ENCODE measurements at regions not wholly inside any gene's neighbourhood (a gene's known extent, or its start where the extent isn't known, plus 50 kb on each side); places are given as distances from the start of the nearest gene placed in this dataset.

GRCh38 chr6:77979204-77979603, 326.4 kb downstream of the MEI4 start:
- TF ChIP-seq ZBTB7A (IDR thresholded peaks at IDR 0.05; ENCODE audit: low read depth): no peak
- no peak for TF ChIP-seq FOXM1 (IDR thresholded peaks at IDR 0.05; ENCODE audit: borderline replicate concordance, low read depth)
- TF ChIP-seq TCF12 (IDR thresholded peaks at IDR 0.05; ENCODE audit: low read depth): no peak
- no peak for TF ChIP-seq NFIC (IDR thresholded peaks at IDR 0.05)
- TF ChIP-seq YY1 (IDR thresholded peaks at IDR 0.05; ENCODE audit: low read depth): no peak
- no peak for TF ChIP-seq RAD21 (IDR thresholded peaks at IDR 0.05; ENCODE audit: low read depth)
- no peak for TF ChIP-seq USF1 (IDR thresholded peaks at IDR 0.05)
- TF ChIP-seq CEBPB (IDR thresholded peaks at IDR 0.05): no peak
- TF ChIP-seq, protein P1, sequence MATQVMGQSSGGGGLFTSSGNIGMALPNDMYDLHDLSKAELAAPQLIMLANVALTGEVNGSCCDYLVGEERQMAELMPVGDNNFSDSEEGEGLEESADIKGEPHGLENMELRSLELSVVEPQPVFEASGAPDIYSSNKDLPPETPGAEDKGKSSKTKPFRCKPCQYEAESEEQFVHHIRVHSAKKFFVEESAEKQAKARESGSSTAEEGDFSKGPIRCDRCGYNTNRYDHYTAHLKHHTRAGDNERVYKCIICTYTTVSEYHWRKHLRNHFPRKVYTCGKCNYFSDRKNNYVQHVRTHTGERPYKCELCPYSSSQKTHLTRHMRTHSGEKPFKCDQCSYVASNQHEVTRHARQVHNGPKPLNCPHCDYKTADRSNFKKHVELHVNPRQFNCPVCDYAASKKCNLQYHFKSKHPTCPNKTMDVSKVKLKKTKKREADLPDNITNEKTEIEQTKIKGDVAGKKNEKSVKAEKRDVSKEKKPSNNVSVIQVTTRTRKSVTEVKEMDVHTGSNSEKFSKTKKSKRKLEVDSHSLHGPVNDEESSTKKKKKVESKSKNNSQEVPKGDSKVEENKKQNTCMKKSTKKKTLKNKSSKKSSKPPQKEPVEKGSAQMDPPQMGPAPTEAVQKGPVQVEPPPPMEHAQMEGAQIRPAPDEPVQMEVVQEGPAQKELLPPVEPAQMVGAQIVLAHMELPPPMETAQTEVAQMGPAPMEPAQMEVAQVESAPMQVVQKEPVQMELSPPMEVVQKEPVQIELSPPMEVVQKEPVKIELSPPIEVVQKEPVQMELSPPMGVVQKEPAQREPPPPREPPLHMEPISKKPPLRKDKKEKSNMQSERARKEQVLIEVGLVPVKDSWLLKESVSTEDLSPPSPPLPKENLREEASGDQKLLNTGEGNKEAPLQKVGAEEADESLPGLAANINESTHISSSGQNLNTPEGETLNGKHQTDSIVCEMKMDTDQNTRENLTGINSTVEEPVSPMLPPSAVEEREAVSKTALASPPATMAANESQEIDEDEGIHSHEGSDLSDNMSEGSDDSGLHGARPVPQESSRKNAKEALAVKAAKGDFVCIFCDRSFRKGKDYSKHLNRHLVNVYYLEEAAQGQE (IDR thresholded peaks at IDR 0.05; ENCODE audit: low read depth): no peak
- TF ChIP-seq EP300 (IDR thresholded peaks at IDR 0.05; ENCODE audit: borderline replicate concordance): no peak
- no peak for TF ChIP-seq CREB1 (IDR thresholded peaks at IDR 0.05; ENCODE audit: low read depth)
- no peak for TF ChIP-seq EGR1 (IDR thresholded peaks at IDR 0.05)
- TF ChIP-seq TAF1 (IDR thresholded peaks at IDR 0.05; ENCODE audit: low read depth): no peak
- TF ChIP-seq, protein P2, sequence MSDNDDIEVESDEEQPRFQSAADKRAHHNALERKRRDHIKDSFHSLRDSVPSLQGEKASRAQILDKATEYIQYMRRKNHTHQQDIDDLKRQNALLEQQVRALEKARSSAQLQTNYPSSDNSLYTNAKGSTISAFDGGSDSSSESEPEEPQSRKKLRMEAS (IDR thresholded peaks at IDR 0.05): no peak
- no peak for TF ChIP-seq TEAD4 (IDR thresholded peaks at IDR 0.05)

GRCh38 chr6:77986380-77987034, 333.7 kb downstream of the MEI4 start:
- TF ChIP-seq EP300 (IDR thresholded peaks at IDR 0.05; ENCODE audit: borderline replicate concordance): no peak
- TF ChIP-seq, protein P1 (IDR thresholded peaks at IDR 0.05; ENCODE audit: low read depth): no peak
- TF ChIP-seq, protein P2 (IDR thresholded peaks at IDR 0.05): no peak
- no peak for TF ChIP-seq RAD21 (IDR thresholded peaks at IDR 0.05; ENCODE audit: low read depth)
- no peak for TF ChIP-seq TAF1 (IDR thresholded peaks at IDR 0.05; ENCODE audit: low read depth)
- TF ChIP-seq TEAD4 (IDR thresholded peaks at IDR 0.05): no peak
- no peak for TF ChIP-seq USF1 (IDR thresholded peaks at IDR 0.05)
- no peak for TF ChIP-seq YY1 (IDR thresholded peaks at IDR 0.05; ENCODE audit: low read depth)
- TF ChIP-seq ZBTB7A (IDR thresholded peaks at IDR 0.05; ENCODE audit: low read depth): no peak
- TF ChIP-seq TCF12 (IDR thresholded peaks at IDR 0.05; ENCODE audit: low read depth): no peak

- TF ChIP-seq, protein P1 (IDR thresholded peaks at IDR 0.05; ENCODE audit: low read depth): no peak
- no peak for TF ChIP-seq YY1 (IDR thresholded peaks at IDR 0.05; ENCODE audit: low read depth)
- no peak for TF ChIP-seq TCF12 (IDR thresholded peaks at IDR 0.05; ENCODE audit: low read depth)
- TF ChIP-seq USF1 (IDR thresholded peaks at IDR 0.05): no peak
- no peak for TF ChIP-seq EP300 (IDR thresholded peaks at IDR 0.05; ENCODE audit: borderline replicate concordance)
- no peak for TF ChIP-seq NFIC (IDR thresholded peaks at IDR 0.05)
- TF ChIP-seq ZBTB7A (IDR thresholded peaks at IDR 0.05; ENCODE audit: low read depth): no peak
- TF ChIP-seq, protein P2 (IDR thresholded peaks at IDR 0.05): no peak
- no peak for TF ChIP-seq FOXM1 (IDR thresholded peaks at IDR 0.05; ENCODE audit: borderline replicate concordance, low read depth)
- no peak for TF ChIP-seq RAD21 (IDR thresholded peaks at IDR 0.05; ENCODE audit: low read depth)
- no peak for TF ChIP-seq CEBPB (IDR thresholded peaks at IDR 0.05)
- TF ChIP-seq TEAD4 (IDR thresholded peaks at IDR 0.05): no peak
Observed at GRCh38 chr6:77987035-77987384, 334.2 kb downstream of the MEI4 start.

DNA sequence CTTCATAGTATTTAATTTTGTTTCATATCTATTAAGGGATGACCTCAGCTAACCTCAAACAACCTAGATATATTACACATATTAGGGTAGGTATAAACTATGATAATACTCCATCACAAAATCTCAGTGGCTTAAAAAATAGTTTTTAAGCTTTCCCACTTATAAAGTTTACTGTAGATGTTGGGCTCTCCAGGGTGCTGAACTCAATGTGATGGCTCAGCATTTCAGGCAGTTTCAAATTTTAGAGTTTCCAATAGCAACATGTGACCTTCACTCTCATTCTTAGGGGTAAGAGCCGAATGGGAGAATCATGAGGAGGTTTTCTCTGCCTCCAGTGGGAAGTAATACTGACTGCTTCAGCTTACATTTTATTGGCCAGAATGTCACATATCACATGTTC, 357.3 kb downstream of the MEI4 start:
- TF ChIP-seq RAD21 (IDR thresholded peaks at IDR 0.05; ENCODE audit: low read depth): no peak
- TF ChIP-seq USF1 (IDR thresholded peaks at IDR 0.05): no peak
- no peak for TF ChIP-seq YY1 (IDR thresholded peaks at IDR 0.05; ENCODE audit: low read depth)
- TF ChIP-seq CEBPB (IDR thresholded peaks at IDR 0.05): no peak
- no peak for TF ChIP-seq TAF1 (IDR thresholded peaks at IDR 0.05; ENCODE audit: low read depth)
- TF ChIP-seq, protein P1 (IDR thresholded peaks at IDR 0.05; ENCODE audit: low read depth): peak; percentile 68
- no peak for TF ChIP-seq CREB1 (IDR thresholded peaks at IDR 0.05; ENCODE audit: low read depth)
- TF ChIP-seq NFIC (IDR thresholded peaks at IDR 0.05): no peak
- no peak for TF ChIP-seq TCF12 (IDR thresholded peaks at IDR 0.05; ENCODE audit: low read depth)

Data from Ishikawa (cell line).